Left colon (tissue), 2 donors: ENCODE measurements at regions not wholly inside any gene's neighbourhood (a gene's known extent, or its start where the extent isn't known, plus 50 kb on each side); places are given as distances from the start of the nearest gene placed in this dataset.
A peak's percentile ranks its signal among the peaks of the same experiment; 100 is the strongest.

Source experiments
- ATAC-seq: fragments of 200-7000 bp; cut with Tn5 transposase; one replicate; pipeline ENCODE4 v1.9.1; 2020; ENCODE audit warnings: mild to moderate bottlenecking, moderate library complexity
- DNase-seq, 2 donors: peaks; one replicate each; pipeline ENCODE4 v3.0.0-alpha.2; 2020
- intact Hi-C, 2 donors: fragments of 100-400 bp; cut with DNase I in 1 of 2; cut with micrococcal nuclease in 1 of 2; formaldehyde crosslinking; loops; one replicate each; pipeline versions ENCODE4 v1.11.2 to v1.14.0; 2022; cut with DNase I, micrococcal nuclease
- donor health status: DM: no; HTN: no; CAD: no.
- donor health status: DM: yes; HTN: yes; CAD: no.

- DNase-seq (no peak), ATAC-seq (no peak)
- intact Hi-C loops = no loop called here
Observed at GRCh38 chr14:61196034-61196433, 85.1 kb downstream of the TMEM30B start.

GRCh38 chr14:61193476-61193875 is 87.7 kb downstream of the TMEM30B start:
- no peak for DNase-seq
- intact Hi-C loops = no loop called here
- no peak for ATAC-seq

- intact Hi-C loops = no loop called here
- no peak for ATAC-seq
- no peak for DNase-seq
Observed at GRCh38 chr14:61192989-61193388, 88.1 kb downstream of the TMEM30B start.

DNA sequence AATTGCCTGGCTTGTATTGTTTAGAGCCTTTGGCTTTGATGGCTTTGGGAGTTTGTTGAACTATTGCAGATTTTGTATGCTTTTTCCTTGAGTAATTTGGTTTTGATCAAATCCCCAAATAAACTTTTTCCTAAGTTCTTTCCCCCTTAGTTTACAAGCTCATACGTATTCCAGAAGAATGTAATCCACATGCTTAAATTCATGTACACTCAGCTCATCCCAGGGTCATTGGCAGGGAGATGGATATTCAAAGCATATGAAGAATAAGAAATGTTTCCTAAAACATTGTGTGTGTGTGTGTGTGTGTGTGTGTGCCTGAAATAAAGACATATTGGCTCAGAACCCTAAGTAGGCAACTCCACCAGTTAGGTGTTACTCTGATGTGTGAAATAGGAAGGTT is 89.4 kb downstream of the TMEM30B start:
- DNase-seq = no peak
- intact Hi-C loops = no loop called here

DNA sequence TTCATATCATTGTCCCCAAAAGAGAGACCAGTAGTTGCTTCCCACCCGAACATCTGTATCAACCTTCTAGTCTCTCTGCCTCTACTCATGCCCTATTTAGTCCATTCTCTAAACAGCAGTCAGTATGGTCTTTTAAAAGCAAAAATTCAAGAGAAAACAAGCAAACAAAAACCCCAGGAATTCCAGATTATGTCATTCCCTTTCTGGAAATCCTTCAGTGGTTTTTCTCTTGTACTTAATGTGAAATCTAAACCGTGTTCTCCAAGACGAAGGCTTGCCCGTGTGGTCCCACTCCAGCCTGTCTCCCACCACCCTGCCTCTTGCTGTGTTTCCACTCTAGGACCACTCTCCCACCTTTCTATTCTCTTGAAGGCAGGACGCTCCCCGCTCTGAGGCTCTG is 90.8 kb downstream of the TMEM30B start:
- ATAC-seq = no peak
- intact Hi-C loops = no loop called here

More for the DNA sequence above, 89.4 kb downstream of the TMEM30B start:
- no peak for ATAC-seq

GRCh38 chr14:61188978-61189808 is 91.9 kb downstream of the TMEM30B start:
- peak in 1 of 2 donors; percentile 32 for DNase-seq
- intact Hi-C loops = no loop called here
- ATAC-seq = peak; percentile 32

More for the DNA sequence above, 90.8 kb downstream of the TMEM30B start:
- no peak for DNase-seq

DNA sequence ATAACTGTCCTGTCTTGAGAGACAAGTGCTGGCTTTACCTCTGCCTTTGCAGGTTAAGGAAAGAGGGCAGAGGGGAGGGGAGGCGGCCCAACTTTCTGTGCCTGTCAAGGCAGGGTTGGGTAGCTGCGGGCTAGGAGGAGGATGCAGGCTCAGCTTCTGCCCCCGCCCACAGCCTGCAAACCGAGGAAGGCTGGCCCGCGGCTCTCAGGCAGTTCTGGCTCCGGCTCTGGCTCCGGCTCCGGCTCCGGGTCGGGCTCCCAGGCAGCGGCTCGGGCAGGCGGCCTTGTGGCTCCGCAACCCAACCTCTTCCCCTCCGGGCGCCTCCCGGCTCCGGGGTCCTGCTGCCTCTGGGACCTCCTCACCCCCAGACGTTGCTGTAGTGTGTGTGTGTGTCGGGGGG is 92.9 kb downstream of the TMEM30B start:
- DNase-seq (no peak), ATAC-seq (no peak)
- intact Hi-C loops = no loop called here

DNA sequence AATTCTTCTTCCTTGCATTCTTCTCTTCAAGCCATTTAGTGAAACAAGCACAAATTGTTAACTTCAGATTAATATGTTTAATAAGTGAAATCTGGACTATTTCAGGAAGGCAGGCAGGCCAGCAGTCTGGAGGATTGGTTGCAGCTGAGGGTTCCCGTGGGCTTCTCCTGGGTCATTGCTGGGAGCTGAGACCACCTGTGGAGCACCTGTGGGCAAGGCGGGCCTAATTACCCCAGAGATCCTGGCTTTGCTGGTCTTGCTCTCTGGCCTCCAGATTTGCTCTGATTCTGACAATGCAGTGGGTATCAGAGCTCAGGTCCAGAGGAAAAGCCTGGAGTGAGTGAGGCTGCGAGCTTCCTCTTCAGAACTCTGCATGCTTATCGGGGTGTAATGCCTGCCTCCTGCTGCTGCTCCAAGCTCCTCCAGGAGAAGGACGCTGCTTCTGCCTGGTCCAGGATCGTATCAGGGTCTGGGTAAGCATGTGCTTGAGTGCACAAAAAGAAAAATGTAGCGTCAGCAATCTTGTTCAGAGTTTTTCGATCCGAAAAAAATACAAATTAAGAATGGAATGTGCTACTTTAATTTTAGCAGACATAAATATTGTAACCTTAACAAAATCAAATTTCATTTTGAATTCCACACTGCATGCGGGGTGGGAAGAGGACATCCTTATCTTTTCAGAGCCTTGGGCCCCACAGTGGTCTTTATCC is 93.8 kb downstream of the TMEM30B start:
- no peak for ATAC-seq
- no peak for DNase-seq
- intact Hi-C loops = no loop called here

GRCh38 chr14:61186341-61187195 is 94.6 kb downstream of the TMEM30B start:
- ATAC-seq (no peak), DNase-seq (no peak)
- intact Hi-C loops = no loop called here

GRCh38 chr14:61185534-61185933 is 95.6 kb downstream of the TMEM30B start:
- ATAC-seq (no peak), DNase-seq (no peak)
- intact Hi-C loops = no loop called here

DNA sequence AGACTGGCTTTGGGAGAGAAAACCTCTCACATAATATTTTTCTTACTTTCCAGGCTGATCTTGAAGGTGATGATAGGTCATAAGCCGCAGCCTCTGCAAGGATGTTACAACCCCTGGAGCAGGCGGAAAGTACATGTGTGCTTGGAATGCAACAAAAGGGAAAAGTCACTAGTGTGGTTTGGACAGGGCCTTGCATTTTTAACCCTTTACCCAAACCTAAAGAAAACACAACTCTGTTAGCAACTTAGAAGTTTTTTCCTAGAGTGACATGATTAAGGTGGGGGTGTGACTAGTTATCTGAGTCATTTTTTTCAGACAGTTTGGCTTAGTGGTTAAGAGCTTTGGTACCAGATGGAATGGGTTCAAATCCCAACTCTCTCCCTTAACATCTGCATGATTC is 97.0 kb downstream of the TMEM30B start:
- intact Hi-C loops = no loop called here
- DNase-seq = no peak
- ATAC-seq = no peak

GRCh38 chr14:61183196-61183885 is 97.8 kb downstream of the TMEM30B start:
- intact Hi-C loops = no loop called here
- no peak for ATAC-seq
- no peak for DNase-seq

GRCh38 chr14:61179796-61180398 is 101.2 kb downstream of the TMEM30B start:
- ATAC-seq (no peak), DNase-seq (no peak)
- intact Hi-C loops = no loop called here

- intact Hi-C loops = no loop called here
- no peak for DNase-seq
- ATAC-seq = no peak
Observed at GRCh38 chr14:61179061-61179690, 102.0 kb downstream of the TMEM30B start.

GRCh38 chr14:61178226-61179060 is 102.7 kb downstream of the TMEM30B start:
- intact Hi-C loops = no loop called here

DNA sequence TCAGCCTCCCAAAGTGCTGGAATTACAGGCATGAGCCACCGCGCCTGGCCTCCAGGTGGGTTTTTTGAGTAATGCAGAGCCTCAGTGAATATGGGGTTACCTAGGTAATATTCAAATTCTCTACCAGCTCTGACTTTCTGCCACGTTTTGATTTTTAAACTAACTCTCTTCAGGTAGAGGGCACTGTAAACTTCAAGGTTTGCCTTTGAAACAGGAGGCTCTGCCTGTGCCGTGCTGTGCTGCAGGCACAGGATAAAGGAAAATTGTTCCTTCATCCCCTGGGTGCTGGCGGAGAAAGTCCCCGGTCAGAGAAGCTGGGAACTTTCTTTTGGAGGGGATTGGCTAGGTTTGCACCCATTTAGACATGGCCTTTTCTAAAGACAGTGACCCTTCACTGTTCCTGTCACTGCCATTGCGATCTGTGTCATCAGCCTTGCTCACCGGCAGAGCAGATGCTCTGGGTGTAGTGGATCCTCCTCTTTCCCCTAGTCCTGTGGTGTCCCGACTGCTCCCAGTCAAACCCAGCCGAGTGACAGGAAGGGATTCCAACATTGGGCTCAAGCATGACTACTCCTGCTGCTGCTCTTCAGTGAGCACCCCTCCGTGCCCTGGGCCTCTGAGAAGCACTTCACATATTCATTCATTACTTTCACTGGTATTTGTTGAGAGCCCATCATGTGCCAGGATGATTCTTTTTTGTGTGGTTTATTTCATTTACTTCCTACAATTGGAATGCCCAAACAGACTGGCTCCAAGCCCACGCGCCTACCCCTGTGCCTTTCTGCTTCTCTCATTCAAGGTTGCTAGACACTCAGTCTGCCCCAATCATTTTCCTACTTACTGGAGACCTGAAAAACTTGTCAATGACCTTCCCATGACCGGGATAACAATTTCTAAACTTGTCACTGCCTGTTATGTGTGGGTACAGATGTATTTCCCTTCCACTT is 103.6 kb downstream of the TMEM30B start:
- ATAC-seq (no peak), DNase-seq (no peak)
- intact Hi-C loops = no loop called here

More at GRCh38 chr14:61178226-61179060, 102.7 kb downstream of the TMEM30B start:
- ATAC-seq (no peak), DNase-seq (no peak)
